NOMO-1 treated with DMSO at 0.1 percent for 48 hours (cell line): ENCODE measurements at regions not wholly inside any gene's neighbourhood (a gene's known extent, or its start where the extent isn't known, plus 50 kb on each side); places are given as distances from the start of the nearest gene placed in this dataset.
"Not testable (repeated sequence)": the region's sequence is repeated elsewhere in the genome, so short reads cannot be mapped to it uniquely, and the experiment has no call there.

Source experiments
- DNase-seq: peaks from one replicate; lab custom pipeline; 2025; ENCODE audit not compliant: unreplicated experiment; lab: John Stamatoyannopoulos, UW

DNA sequence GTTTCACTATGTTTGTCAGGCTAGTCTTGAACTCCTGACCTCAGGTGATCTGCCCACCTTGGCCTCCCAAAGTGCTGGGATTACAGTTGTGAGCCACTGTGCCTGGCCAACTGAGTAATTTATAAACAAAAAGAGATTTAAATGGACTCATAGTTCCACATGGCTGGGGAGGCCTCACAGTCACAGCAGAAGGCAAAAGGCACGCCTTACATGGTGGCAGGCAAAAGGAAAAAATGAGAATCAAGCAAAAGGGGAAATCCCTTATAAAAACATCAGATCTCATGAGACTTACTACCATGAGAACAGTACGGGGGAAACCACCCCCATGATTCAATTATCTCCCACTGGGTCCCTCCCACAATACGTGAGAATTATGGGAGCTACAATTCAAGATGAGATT, 73.2 kb upstream of the TIAM1 start:
- DNase-seq, result not testable (repeated sequence)

DNA sequence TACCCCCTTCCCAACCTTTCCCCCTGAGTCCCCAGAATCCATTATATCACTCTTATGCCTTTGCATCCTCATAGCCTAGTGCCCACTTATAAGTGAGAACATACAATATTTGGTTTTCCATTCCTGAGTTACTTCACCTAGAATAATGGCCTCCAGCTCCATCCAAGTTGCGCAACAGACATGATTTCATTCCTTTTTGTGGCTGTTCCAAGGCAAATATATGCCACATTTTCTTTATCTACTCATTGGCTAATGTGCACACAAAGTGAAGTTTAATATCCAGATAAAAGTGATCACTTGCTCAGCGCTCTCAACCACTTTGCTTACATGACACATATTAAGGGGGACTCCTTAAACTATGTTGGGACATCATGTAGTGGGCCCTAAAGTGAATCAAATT, 72.4 kb upstream of the TIAM1 start:
- no peak for DNase-seq

DNA sequence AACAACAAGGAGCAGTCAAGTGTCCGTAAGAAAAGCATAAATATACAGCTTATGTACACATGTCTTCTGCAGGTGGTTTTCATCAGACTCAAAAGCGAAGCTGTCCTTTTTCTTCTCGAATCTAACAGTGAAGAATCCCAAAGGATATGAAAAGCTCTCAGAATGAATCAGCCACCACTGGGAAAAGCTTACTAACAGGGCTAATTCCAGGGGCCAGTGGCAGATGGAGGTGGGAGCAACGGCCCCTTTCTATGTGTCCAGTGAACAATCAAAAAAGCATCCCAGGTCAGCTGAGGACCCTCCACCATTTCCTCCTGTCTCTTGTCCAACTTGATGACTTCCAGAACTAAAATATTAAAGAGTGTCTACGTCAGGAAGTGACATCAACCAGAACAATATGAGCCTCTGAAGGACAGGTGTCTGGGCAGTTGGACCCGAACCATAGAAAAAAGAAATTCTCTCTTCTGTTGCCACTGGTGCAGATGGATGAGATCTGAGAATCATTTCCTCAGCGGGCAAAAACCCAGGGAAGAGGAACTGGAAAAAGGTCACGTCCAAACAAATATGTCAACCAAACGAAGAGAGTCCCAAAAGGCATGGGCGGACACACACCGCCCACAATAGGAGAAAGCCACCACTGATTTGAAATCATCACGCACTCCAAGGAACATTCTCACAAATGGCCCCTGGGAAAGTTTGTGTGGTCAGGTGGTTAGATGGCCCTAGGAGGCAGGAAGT, 70.4 kb upstream of the TIAM1 start:
- DNase-seq, result no peak

DNA sequence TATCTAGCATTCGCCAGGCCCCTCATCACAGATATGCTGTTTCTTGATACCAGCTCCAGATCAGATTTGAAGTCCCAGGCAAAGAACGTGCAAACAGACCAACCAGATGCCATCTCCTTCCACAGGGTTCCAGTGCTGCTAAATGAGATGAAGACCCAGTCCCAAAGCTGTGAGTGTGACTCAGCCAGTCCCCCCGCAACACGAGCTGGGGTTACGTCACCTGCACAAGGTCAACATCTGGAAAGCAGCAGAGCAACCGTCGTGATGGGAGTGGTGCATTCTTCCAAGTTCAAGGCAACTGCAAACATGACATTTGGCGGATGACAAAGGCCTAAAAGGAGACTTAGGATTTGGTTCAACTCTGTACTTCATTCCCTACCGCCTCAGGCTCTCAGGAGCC, 69.6 kb upstream of the TIAM1 start:
- DNase-seq, result no peak

DNA sequence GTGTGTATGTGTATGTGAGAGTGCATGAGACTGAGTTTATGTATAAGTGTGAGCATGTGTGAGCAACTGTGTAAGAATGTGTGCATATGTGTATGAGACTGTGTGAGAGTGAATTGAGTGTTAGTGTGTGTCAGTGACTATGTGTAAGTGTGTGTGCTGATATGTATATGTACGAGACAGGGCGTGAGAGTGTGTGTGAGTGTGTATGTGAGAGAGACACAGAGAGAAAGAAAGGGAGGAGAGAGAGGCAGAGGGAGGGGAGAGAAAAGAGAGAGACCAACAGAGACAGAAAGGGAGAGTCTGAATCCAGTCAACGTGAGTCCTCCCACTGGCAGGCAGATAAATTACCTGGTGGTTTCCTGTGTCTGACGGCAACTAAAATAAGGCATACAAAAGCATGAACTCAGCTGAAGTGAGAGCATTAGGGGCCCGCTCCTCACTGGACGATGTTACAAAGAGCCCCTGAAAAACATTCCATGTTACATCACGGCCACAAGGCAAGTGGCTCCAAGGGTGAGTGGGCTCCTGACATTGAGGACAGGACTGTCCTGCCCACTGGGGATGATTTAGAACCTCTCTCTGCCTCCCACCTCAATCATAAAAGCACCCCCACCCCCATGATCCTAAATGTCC, 66.6 kb upstream of the TIAM1 start:
- peak; percentile 43 for DNase-seq

DNA sequence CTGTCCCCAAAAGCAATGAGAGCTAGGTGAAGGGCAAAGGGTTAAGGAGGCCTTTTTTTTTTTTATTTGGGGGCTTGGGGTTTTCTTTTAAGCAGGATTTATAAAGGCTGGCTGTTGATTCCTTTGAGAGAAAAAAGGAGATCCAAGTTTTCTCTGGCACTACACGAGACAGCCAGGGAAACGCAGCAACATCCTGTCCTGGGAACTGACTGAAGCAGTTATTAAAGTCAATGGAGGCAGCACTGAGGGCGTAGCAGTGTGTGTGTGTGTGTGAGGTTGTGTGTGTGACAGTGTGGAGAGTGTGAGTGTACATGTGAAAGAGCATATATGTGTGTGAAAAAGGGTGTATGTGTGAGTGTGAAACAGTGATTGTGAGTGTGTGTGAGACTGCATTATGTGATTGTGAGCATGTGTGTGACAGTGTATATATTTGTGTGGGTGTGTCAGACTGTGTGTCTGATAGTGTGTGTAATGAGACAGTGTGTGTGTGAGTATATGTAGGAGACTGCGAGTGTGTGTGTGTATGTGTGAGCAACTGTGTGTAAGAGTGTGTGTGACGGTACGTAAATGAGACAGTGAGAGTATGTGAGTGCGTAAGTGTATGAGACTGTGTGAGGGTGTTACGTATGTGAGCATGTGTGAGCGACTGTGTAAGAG, 65.9 kb upstream of the TIAM1 start:
- DNase-seq, result no peak

DNA sequence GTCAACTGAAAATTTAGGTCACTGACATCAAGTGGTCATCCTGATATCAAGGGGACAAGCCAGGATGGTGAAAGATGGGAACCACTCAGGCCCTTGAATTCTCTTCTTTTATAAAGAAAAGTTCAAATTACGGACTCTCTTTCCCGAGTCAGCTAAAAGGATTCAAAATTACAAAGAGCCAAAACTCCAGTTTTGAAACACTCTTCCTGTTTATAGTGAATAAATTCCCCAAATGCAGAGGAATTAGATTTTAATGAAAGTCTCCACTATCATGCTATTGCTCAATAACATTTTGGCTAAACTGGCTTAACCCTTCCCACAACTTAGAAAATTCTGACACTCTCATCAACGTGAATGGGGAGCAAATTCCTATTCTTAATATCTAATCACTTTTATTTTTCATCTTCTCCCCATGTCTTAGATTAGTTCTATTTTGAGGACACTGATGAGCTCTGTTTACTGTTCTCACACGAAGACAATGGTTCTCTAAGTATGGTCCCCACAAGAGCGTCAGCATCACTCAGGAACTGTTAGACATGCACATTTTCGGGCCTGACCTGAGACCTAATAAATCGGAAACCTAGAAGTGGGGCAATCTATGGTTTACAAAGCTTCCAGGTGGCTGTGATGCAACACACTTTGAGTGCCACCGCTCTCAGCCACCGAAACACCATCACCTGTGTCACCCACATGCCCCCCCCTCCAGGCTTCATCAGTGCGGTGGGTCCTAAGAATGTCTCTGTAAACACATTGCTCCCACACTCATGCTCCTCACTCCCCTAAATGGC, 64.4 kb upstream of the TIAM1 start:
- no peak for DNase-seq

DNA sequence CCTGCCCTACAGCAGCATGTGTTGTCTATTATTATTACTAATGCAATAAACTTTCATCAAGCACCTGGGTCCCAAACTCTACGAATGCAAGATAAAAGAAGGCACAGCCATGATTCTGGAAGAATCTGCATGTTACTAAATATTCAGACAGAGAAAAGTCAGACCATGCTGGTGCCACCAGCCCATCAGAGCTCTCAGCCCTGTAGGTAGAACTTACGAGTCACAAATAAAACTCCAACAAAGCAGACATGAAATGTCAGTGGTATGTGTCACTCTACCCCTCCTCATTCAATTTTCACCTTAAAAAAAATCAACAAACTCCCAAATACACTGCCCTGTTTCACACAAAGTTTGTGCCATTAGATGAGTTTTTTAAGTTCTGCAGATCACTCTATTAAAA, 62.4 kb upstream of the TIAM1 start:
- DNase-seq, result no peak

DNA sequence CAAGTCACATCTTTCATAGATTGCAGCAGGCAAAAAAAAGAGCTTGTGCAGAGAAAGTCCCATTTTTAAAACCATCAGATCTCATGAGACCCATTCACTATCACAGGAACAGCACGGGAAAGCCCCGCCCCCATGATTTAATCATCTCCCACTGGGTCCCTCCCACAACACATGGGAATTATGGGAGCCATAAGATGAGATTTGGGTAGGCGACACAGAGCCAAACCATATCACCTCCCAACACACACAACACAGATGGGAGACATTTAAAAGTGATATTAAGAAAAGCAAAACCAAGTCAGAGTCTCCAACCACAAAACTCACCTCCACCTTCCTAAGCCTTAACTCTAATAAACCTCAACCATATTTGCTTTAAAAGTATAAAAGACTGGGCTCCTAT, 61.5 kb upstream of the TIAM1 start:
- no peak for DNase-seq

DNA sequence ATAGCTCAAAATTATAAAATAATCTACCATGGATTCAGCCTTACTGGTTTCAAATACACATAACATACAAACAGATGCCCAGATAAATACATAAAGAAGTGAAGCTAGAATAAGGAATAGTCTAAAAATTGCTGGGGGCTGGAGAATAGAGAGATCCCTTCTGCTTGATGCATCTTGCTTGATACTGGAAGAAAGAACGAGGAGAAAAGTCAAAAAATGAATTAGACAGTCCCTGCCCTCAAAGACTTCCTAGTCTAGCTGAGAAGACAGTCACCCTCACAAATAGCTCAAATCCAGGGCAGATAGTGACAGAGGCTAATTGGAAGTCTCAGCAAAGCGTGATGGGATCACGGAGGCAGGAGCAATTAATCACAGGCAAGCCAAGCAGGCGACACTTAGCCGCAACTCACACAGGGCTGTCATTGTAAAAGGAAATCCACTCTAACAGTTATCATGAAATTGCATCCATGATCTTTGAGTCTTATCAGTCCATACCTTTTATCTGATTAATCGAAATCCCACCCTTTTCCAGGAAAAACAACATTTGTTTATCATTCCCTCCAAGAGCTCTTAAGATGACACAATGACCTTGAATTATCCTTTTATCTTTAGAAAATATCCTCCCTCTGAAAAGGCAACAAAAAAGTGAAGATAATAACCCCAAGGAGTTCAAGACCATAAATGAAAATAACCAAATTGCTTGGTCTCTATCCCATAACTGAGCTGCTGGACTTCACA, 59.7 kb upstream of the TIAM1 start:
- no peak for DNase-seq

DNA sequence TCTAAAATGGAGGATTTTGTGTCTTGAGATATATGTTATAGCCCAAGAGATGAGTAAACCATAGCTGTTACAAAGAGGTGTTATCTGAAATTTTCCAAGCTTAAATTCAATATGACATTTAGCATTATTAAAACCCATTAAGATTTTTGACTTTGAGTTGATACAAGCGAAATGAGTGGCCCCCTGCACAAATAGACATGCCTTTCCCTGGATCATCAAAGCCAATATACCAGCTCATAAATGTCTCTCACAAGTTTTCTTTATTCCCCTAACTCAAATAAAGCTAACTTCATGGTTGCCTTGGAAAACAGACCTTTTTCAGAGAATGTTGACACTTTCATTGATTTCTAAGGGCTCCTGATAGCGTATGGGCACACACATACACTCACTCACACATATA, 55.5 kb upstream of the TIAM1 start:
- DNase-seq, result no peak

DNA sequence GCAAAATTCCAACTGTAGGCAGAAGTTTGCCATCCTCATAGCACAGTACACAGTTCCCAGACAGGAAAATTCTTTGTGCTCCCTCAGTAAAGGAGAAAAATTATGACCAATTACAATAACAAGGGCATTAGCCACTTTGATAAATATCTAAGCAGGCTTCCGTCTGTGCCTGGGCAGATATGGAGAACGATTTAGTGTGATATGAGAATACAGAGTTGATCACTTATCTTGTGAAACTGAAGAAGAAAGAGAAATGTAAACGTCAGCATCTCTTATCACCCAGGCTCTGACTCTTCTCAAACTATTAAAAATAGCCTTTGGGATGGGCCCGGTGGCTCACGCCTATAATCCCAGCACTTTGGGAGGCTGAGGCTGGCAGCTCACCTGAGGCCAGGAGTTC, 54.5 kb upstream of the TIAM1 start:
- DNase-seq, result no peak

DNA sequence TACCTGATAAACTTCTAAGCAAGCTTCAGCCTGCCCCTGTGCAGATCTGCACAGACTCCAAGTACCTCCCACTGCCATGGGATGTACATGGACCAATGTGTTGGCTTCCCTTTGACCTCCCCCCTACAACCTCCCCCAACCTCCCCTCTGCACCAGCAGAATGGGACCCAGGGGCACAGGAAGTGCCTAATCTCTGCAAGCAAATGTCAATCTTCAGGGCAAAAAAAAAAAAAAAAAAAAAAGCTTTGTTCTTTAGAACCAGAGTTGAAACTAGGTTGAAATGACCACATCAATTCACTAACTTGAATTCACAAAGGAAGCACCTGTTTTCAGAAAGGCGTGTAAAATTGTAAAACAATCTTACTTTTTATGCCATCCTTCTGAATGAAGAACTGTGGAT, 53.9 kb upstream of the TIAM1 start:
- DNase-seq, result no peak

DNA sequence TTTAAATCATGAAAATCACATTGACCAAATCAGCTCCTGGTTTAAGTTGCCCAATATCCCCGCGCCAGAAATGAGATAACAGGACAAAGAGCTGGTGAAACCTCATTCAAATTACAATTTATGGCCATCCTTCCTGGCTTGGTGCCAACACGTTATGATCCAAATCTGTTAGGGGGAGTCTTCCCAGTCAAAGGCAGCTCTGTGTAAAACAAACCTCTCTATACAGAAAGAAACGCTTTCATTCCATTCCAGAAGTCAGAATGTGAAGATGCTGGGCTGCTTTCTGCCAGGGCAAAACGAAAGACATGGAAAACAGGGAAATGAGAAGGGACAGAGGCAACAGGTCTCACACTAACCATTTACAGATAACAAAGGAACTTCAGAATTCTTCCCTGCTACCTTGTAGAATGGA, 53.5 kb upstream of the TIAM1 start:
- no peak for DNase-seq

DNA sequence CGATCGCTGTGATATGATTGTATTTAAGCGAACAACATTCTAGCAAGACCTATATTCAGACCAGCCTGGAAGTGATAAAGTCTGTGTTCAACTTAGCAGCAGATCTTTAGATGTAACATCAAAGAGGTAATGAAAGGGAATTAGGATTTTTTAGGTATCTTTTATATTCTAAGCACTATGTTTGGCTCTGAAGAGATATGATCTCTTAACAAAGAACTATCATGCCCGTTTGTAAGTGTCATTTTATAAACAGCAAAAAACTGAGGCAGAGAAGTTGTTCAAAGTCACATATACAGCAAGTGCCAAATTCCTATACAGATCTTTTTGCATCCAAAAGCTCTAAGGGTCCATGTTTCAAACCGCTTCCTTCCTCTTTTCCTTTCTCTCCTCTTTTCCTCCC, 53.0 kb upstream of the TIAM1 start:
- no peak for DNase-seq

DNA sequence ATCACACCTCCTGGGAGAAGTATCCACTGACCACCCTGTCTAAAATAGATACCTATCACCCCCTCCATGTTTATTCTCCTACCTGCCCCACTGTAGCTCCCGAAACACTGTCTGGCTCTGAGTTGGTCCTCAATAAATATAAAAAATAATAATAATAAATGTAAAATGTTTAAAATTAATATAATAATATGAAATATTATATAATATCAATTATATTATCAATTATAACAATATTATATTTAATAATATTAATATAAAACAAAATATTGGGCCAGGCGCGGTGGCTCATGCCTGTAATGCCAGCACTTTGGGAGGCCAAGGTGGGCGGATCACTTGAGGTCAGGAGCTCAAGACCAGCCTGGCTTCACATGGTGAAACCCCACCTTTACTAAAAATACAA, 52.3 kb upstream of the TIAM1 start:
- DNase-seq, result no peak

DNA sequence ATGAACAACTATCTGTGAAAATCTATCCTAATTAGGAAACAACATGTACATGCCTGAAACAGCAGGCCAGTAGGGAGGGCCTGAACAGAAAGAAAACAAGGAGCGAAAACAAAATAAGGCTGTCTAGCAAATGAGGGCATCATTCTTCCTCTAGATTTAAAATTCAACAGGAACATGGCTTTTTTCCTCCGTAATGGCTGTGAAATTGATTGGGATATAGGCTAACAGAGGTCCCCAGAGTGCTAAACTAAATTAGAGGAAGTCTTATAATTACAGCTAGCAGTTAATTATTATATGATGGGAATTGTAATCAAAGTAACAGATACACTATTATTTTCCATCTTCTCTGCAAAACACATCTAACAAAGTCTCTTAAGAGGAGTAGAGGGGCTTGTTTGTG, 51.7 kb upstream of the TIAM1 start:
- DNase-seq, result no peak

DNA sequence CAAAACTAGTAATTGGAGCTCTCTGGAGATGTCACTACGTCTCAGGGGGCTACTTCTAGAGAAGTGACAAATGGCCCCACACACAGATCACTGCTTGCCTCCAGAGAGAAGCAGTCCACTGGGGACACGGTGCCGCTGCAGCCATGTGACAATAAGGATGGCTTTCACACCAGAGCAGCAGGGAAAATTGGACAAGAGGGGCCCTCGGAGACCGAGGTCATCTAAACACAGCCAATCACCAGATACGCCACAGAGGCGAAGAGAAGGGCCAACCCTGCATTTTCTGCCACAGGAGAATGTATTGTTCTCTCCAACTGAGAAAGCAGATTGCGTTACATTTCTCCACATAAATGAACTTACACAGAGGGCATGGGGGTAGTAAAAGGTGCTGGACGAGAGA, 51.2 kb upstream of the TIAM1 start:
- DNase-seq, result no peak

DNA sequence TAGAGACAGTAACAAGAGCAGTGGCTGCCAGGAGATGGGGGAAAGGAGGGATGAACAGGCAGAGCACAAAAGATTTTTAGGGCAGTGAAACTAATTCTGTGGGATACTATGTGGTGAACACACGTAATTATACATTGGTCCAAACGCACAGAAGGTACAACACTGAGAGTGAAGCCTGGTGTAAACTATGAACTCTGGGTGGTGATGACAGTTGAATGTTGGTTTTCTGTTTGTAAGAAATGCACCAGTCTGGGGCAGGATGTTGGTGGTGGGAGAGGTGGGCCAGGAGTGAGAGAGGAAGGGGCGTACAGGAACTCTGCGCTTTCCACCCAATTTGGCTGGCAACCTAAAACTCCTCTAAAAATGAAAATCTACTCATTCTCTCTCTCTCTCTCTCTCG, 50.2 kb upstream of the TIAM1 start:
- DNase-seq, result no peak
